Stimulated activated CD4-positive, alpha-beta T cell treated with anti-CD3 and anti-CD28 coated beads, Interleukin-2, amount 100 ng/mL, for 24 hours (primary cell): ENCODE measurements at regions not wholly inside any gene's neighbourhood (a gene's known extent, or its start where the extent isn't known, plus 50 kb on each side); places are given as distances from the start of the nearest gene placed in this dataset.

ENCODE experiments used
- DNase-seq, 2 donors: peaks; one replicate each; pipeline ENCODE4 v3.0.0-alpha.2; 2020

- DNase-seq = no peak
These were observed 167.9 kb upstream of the MAF start for GRCh38 chr16:79768276-79768970.

- no peak for DNase-seq
These were observed 167.1 kb upstream of the MAF start for GRCh38 chr16:79767421-79768275.

GRCh38 chr16:79765901-79766394 is 165.4 kb upstream of the MAF start:
- DNase-seq = no peak

GRCh38 chr16:79765431-79765830 is 164.9 kb upstream of the MAF start:
- no peak for DNase-seq

GRCh38 chr16:79764415-79765110 is 164.0 kb upstream of the MAF start:
- no peak for DNase-seq

- no peak for DNase-seq
These were observed 161.7 kb upstream of the MAF start for GRCh38 chr16:79762217-79762616.

- DNase-seq = no peak
These were observed 158.2 kb upstream of the MAF start for GRCh38 chr16:79758615-79759346.

GRCh38 chr16:79757968-79758367 is 157.4 kb upstream of the MAF start:
- no peak for DNase-seq

GRCh38 chr16:79757163-79757562 is 156.6 kb upstream of the MAF start:
- no peak for DNase-seq

- DNase-seq = no peak
These were observed 156.0 kb upstream of the MAF start for GRCh38 chr16:79756571-79756970.

GRCh38 chr16:79754501-79754900 is 154.0 kb upstream of the MAF start:
- DNase-seq = no peak

- no peak for DNase-seq
These were observed 153.5 kb upstream of the MAF start for GRCh38 chr16:79754081-79754480.

- DNase-seq = no peak
These were observed 152.7 kb upstream of the MAF start for GRCh38 chr16:79753286-79753685.

GRCh38 chr16:79752396-79752795 is 151.9 kb upstream of the MAF start:
- DNase-seq = no peak

GRCh38 chr16:79751471-79752184 is 151.1 kb upstream of the MAF start:
- DNase-seq = no peak

- DNase-seq = no peak
These were observed 149.8 kb upstream of the MAF start for GRCh38 chr16:79750311-79750710.

GRCh38 chr16:79748629-79749028 is 148.1 kb upstream of the MAF start:
- no peak for DNase-seq

GRCh38 chr16:79747688-79748087 is 147.2 kb upstream of the MAF start:
- no peak for DNase-seq

GRCh38 chr16:79740252-79740651 is 139.7 kb upstream of the MAF start:
- no peak for DNase-seq

GRCh38 chr16:79735271-79735670 is 134.7 kb upstream of the MAF start:
- DNase-seq = no peak

GRCh38 chr16:79734721-79735120 is 134.2 kb upstream of the MAF start:
- no peak for DNase-seq

- DNase-seq = no peak
These were observed 128.3 kb upstream of the MAF start for GRCh38 chr16:79728923-79729240.
